AG04450 (cell line): ENCODE measurements at regions not wholly inside any gene's neighbourhood (a gene's known extent, or its start where the extent isn't known, plus 50 kb on each side); places are given as distances from the start of the nearest gene placed in this dataset.

ENCODE experiments used
- CTCF ChIA-PET: fragments of 300-600, 350-600 bp; formaldehyde crosslinking; extraction: SDS; loops from one replicate; lab custom pipeline; 2022; ENCODE audit warnings: antibody characterized with exemption, inconsistent platforms; lab: Charles Lee
- POLR2A ChIA-PET: fragments of 350-600 bp; formaldehyde crosslinking; extraction: SDS; loops from one replicate; lab custom pipeline; 2021; ENCODE audit warnings: antibody characterized with exemption, inconsistent platforms; lab: Yijun Ruan, JAX
- DNase-seq: peaks from one replicate; pipeline ENCODE4 v3.0.0-alpha.2; 2011; ENCODE audit warnings: low read depth, low spot score
- H3K27ac ChIP-seq: one replicate; pipeline ENCODE4 v1.5.1; 2012; ENCODE audit warnings: low read depth, low read length, control low read depth
- H3K27me3 ChIP-seq: one replicate; pipeline ENCODE4 v1.6.0; 2012; ENCODE audit warnings: low read length; ENCODE audit not compliant: control insufficient read depth, insufficient read depth
- H3K4me3 ChIP-seq: 2 replicates; pipeline ENCODE4 v1.5.1; 2011; ENCODE audit warnings: mild to moderate bottlenecking, low read depth, low read length, control low read depth
- H3K9me3 ChIP-seq: 2 replicates; pipeline ENCODE4 v1.5.1; 2012; ENCODE audit warnings: low read length; ENCODE audit not compliant: control insufficient read depth, insufficient read depth
- TF ChIP-seq, protein P1 (sequence below): IDR thresholded peaks from 2 replicates; pipeline ENCODE4 v1.5.1; 2011; ENCODE audit warnings: low read depth, low read length, control low read depth, inconsistent platforms

DNA sequence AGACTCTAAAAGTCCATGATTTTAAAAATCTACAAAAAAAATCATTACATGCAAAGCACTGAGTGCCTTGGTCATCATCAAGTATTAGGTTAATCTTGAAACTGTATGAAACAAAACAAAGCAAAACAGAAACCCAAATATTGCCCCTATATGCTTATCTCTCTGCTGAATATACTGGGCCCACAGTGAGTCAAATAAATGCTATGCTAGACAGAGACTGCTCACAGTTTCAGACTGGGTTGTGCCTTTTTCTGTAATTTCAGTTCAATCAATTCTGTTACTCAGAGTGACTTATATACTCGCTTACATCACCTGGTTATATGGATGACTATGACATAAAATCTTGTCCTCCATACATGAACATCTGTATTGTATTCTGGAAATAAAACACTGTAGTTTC is 257.1 kb upstream of the ACTRT1 start:
- no peak overlapping the region for H3K27ac ChIP-seq
- TF ChIP-seq, protein P1, sequence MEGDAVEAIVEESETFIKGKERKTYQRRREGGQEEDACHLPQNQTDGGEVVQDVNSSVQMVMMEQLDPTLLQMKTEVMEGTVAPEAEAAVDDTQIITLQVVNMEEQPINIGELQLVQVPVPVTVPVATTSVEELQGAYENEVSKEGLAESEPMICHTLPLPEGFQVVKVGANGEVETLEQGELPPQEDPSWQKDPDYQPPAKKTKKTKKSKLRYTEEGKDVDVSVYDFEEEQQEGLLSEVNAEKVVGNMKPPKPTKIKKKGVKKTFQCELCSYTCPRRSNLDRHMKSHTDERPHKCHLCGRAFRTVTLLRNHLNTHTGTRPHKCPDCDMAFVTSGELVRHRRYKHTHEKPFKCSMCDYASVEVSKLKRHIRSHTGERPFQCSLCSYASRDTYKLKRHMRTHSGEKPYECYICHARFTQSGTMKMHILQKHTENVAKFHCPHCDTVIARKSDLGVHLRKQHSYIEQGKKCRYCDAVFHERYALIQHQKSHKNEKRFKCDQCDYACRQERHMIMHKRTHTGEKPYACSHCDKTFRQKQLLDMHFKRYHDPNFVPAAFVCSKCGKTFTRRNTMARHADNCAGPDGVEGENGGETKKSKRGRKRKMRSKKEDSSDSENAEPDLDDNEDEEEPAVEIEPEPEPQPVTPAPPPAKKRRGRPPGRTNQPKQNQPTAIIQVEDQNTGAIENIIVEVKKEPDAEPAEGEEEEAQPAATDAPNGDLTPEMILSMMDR: no peak
- H3K9me3 ChIP-seq: peaks cover 7% of the 10 kb centered on the region; the same call in 1 of the 2 replicates
- no peak overlapping the region for H3K4me3 ChIP-seq
- DNase-seq: no peak
- ChIA-PET CTCF (no interaction called here), POLR2A (no interaction called here)
- H3K27me3 ChIP-seq: no peaks in the 10 kb centered on the region

GRCh38 chrX:128294198-128294597 is 242.0 kb upstream of the ACTRT1 start:
- H3K9me3 ChIP-seq: peaks cover 6% of the 10 kb centered on the region; the same call in 1 of the 2 replicates
- DNase-seq: no peak
- H3K27me3 ChIP-seq: no peaks in the 10 kb centered on the region
- H3K4me3 ChIP-seq: no peak overlapping the region
- TF ChIP-seq, protein P1: no peak
- ChIA-PET POLR2A (no interaction called here), CTCF (no interaction called here)
- H3K27ac ChIP-seq: no peak overlapping the region

DNA sequence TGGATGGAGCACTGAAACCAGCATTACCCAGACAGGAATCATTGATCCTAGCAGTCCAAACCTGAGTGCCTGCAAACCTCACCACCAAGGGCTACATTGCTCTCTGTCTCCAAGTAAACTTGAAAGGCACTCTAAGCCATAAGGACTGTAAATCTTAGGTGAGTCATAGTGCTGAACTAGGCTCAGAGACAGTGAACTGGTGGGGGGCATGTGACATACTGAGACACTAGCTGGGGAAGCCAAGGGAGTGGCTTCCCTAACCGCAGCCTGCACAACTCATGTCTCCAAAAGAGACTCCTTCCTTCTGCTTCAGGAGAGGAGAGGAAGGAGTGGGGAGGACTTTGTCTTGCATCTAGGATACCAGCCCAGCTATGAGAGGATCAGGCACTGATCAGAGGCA is 235.5 kb upstream of the ACTRT1 start:
- Histone ChIP-seq H3K9me3 (no peaks in the 10 kb centered on the region; the same call in 1 of the 2 replicates), H3K27me3 (no peaks in the 10 kb centered on the region), H3K4me3 (no peak overlapping the region), H3K27ac (no peak overlapping the region)
- no peak for DNase-seq
- TF ChIP-seq, protein P1: no peak
- CTCF ChIA-PET: no interaction called here
- POLR2A ChIA-PET: no interaction called here

DNA sequence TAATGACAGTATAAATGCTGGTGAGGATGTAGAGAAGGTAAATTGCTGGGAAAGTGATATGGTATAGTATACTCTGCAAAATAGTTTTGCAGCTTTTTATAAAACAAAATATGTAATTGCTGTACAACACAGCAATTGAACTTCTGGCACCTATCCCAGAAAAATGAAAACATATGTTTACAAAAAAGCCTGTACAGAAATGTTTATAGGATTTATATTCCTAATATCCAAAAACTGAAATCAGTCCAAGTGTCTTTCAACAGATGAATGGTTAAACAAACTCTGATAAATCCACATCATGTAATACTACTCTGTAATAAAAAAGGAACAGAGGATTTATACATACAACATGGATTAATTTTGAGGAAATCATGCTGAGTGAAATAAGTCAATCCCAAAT is 198.4 kb upstream of the ACTRT1 start:
- Histone ChIP-seq H3K4me3 (no peak overlapping the region), H3K9me3 (no peaks in the 10 kb centered on the region; the same call in 1 of the 2 replicates), H3K27me3 (no peaks in the 10 kb centered on the region), H3K27ac (no peak overlapping the region)
- TF ChIP-seq, protein P1: no peak
- ChIA-PET POLR2A (no interaction called here), CTCF (no interaction called here)
- no peak for DNase-seq

- no peaks in the 10 kb centered on the region for H3K27me3 ChIP-seq
- no peak for DNase-seq
- CTCF ChIA-PET: no interaction called here
- H3K27ac ChIP-seq: no peak overlapping the region
- POLR2A ChIA-PET: no interaction called here
- no peaks in the 10 kb centered on the region for H3K9me3 ChIP-seq
- TF ChIP-seq, protein P1: no peak
- H3K4me3 ChIP-seq: no peak overlapping the region
Observed at GRCh38 chrX:128216364-128216763, 164.2 kb upstream of the ACTRT1 start.
